ENCODE measurements at regions not wholly inside any gene's neighbourhood (a gene's known extent, or its start where the extent isn't known, plus 50 kb on each side); places are given as distances from the start of the nearest gene placed in this dataset.

- Histone ChIP-seq H3K27ac (no peak overlapping the region), H3K4me3 (no peak overlapping the region), H3K4me1 (no peaks in the 10 kb centered on the region), H3K9me3 (0 out of 3 replicates have a peak, but pooled peaks cover 3% of the 10 kb centered on the region), H3K4me2 (no peak overlapping the region)
- no peak for DNase-seq (ENCODE audit: low read depth in 1 of 2, low spot score in 1 of 2)
- TF ChIP-seq TFCP2L1 (CRISPR knock-in tag; IDR thresholded peaks at IDR 0.05) (no peak), BHLHE40 (IDR thresholded peaks at IDR 0.05; ENCODE audit: low read depth, low read length) (no peak), JUNB (IDR thresholded peaks at IDR 0.05) (no peak), EHF (CRISPR knock-in tag; IDR thresholded peaks at IDR 0.05) (no peak), KDM1A (IDR thresholded peaks at IDR 0.05; ENCODE audit: low read depth) (no peak), HES2 (IDR thresholded peaks at IDR 0.05) (no peak)
- no peak for ATAC-seq
- 88% methylated on average over 3 of the region's 3 CpGs for WGBS (ENCODE audit: missing lambda C conversion rate)
- POLR2A ChIA-PET, result no interaction called here
- no peak for FAIRE-seq
- CTCF ChIA-PET, result interaction anchor here (0.6 to 2.5 kb wide), 5 partner anchors 9 to 277 kb away, joined by 3 to 16 read pairs (median 4); no protein-coding TSS in a partner anchor
Observed at GRCh38 chr11:57120192-57120965, 61.4 kb upstream of the LRRC55 start.

GRCh38 chr11:57121996-57122395, 59.8 kb upstream of the LRRC55 start:
- Histone ChIP-seq H3K4me2 (no peak overlapping the region), H3K9me3 (no peaks in the 10 kb centered on the region), H3K4me3 (no peak overlapping the region), H3K27ac (peak overlapping the region; percentile 6 to 23; a peak in 1 of 6 replicates), H3K4me1 (peaks cover 6% of the 10 kb centered on the region)
- no peak for FAIRE-seq
- 84% methylated on average over 1 of the region's 1 CpG for WGBS (ENCODE audit: missing lambda C conversion rate)
- no peak for DNase-seq (ENCODE audit: low read depth in 1 of 2, low spot score in 1 of 2)
- ChIA-PET CTCF (interaction anchor here (2.5 kb wide), 1 partner anchor 127 kb away, joined by 16 read pairs; no protein-coding TSS in a partner anchor), POLR2A (no interaction called here)
- no peak for ATAC-seq
- TF ChIP-seq EHMT2 (IDR thresholded peaks at IDR 0.05; ENCODE audit: low read depth) (no peak), TP53 (CRISPR knock-in tag; IDR thresholded peaks at IDR 0.05) (no peak), HOXB5 (CRISPR knock-in tag; IDR thresholded peaks at IDR 0.05) (no peak), E2F6 (IDR thresholded peaks at IDR 0.05; ENCODE audit: borderline replicate concordance, low read depth) (no peak), REST (IDR thresholded peaks at IDR 0.05) (no peak), BCL3 (IDR thresholded peaks at IDR 0.05) (no peak), FOSB (CRISPR knock-in tag; IDR thresholded peaks at IDR 0.05) (no peak), CHD2 (IDR thresholded peaks at IDR 0.05; ENCODE audit: low read length, partially characterized antibody) (no peak), KDM1A (IDR thresholded peaks at IDR 0.05; ENCODE audit: low read depth) (no peak), FOSL2 (IDR thresholded peaks at IDR 0.05) (no peak), FOSL2 (CRISPR knock-in tag; IDR thresholded peaks at IDR 0.05) (no peak), SMC3 (IDR thresholded peaks at IDR 0.05) (no peak), MAZ (IDR thresholded peaks at IDR 0.05; ENCODE audit: borderline replicate concordance, low read depth, low read length) (no peak), EP300 (IDR thresholded peaks at IDR 0.05) (no peak), MYC (IDR thresholded peaks at IDR 0.05; ENCODE audit: borderline replicate concordance, low read length) (no peak), CBX2 (IDR thresholded peaks at IDR 0.05; ENCODE audit: borderline replicate concordance, low read depth) (no peak), GATA3 (IDR thresholded peaks at IDR 0.05; ENCODE audit: borderline replicate concordance) (no peak), ZFP36 (IDR thresholded peaks at IDR 0.05; ENCODE audit: borderline replicate concordance, partially characterized antibody) (no peak), HOXA7 (CRISPR knock-in tag; IDR thresholded peaks at IDR 0.05) (no peak), ATOH8 (CRISPR knock-in tag; IDR thresholded peaks at IDR 0.05; ENCODE audit: low read depth) (no peak), POLR2A (IDR thresholded peaks at IDR 0.05; ENCODE audit: low read length) (no peak)
